NT2/D1 (cell line): ENCODE measurements at regions not wholly inside any gene's neighbourhood (a gene's known extent, or its start where the extent isn't known, plus 50 kb on each side); places are given as distances from the start of the nearest gene placed in this dataset.
A peak's percentile ranks its signal among the peaks of the same experiment; 100 is the strongest.

ENCODE experiments used
- DNase-seq: peaks from one replicate; pipeline ENCODE4 v3.0.0-alpha.2; 2011; ENCODE audit warnings: low read depth, low spot score
- H3K27me3 ChIP-seq: 2 replicates; pipeline ENCODE4 v1.6.0; 2011; ENCODE audit warnings: mild to moderate bottlenecking; ENCODE audit not compliant: insufficient read length, insufficient read depth
- H3K36me3 ChIP-seq: 2 replicates; pipeline ENCODE4 v1.6.1; 2011; ENCODE audit warnings: mild to moderate bottlenecking, low read length, mixed read lengths; ENCODE audit not compliant: insufficient read depth, insufficient read length
- H3K4me1 ChIP-seq: 2 replicates; pipeline ENCODE4 v1.5.1; 2011; ENCODE audit not compliant: insufficient read depth, insufficient read length
- H3K4me3 ChIP-seq: 2 replicates; pipeline ENCODE4 v1.5.1; 2011; ENCODE audit warnings: low read depth; ENCODE audit not compliant: insufficient read length
- H3K9ac ChIP-seq: 2 replicates; pipeline ENCODE4 v1.6.0; 2011; ENCODE audit warnings: low read depth; ENCODE audit not compliant: insufficient read length
- H3K9me3 ChIP-seq: 2 replicates; pipeline ENCODE4 v1.5.1; 2011; ENCODE audit warnings: mild to moderate bottlenecking, low read length; ENCODE audit not compliant: insufficient read depth
- SUZ12 ChIP-seq: IDR thresholded peaks from 2 replicates; pipeline ENCODE4 v1.6.1; 2011; ENCODE audit not compliant: insufficient read length, insufficient read depth; ENCODE audit errors: extremely low read depth
- YY1 ChIP-seq: IDR thresholded peaks from 2 replicates; pipeline ENCODE4 v1.6.1; 2011; ENCODE audit not compliant: insufficient read length, insufficient read depth
- ZNF274 ChIP-seq: IDR thresholded peaks from 2 replicates; pipeline ENCODE4 v1.6.1; 2011; ENCODE audit warnings: mild to moderate bottlenecking, low read depth, low read length

DNA sequence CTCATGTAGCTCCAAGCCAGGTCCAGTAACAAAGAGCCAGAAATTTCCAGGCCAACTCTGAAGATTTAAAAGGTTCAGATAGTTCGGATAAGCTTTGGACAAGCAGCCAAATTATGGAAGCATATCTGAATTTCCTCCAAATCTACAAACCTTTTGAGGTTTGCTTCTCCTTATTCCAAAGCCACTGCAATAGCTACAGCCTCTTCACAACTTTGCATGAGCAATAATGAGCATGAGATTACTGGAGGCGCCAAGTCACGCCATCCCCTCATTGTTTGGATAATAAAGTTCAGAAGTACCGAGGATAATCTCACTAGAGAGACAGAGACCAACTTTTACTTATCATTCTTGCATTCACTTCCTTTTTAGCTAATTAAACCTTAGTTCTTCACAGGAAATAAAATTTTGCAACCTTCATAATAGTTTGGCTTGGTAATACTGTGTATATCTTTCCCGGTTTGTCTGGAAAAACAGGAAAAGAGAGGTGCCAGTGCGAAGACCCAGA, 329.6 kb upstream of the RSPO3 start:
- H3K9ac ChIP-seq, result no peak overlapping the region
- no peak overlapping the region for H3K4me3 ChIP-seq
- no peak for DNase-seq
- H3K4me1 ChIP-seq, result no peaks in the 10 kb centered on the region
- H3K27me3 ChIP-seq, result no peaks in the 10 kb centered on the region
- no peaks in the 10 kb centered on the region for H3K9me3 ChIP-seq
- TF ChIP-seq ZNF274, result no peak
- TF ChIP-seq YY1, result no peak
- TF ChIP-seq SUZ12, result no peak
- no peaks in the 10 kb centered on the region for H3K36me3 ChIP-seq

DNA sequence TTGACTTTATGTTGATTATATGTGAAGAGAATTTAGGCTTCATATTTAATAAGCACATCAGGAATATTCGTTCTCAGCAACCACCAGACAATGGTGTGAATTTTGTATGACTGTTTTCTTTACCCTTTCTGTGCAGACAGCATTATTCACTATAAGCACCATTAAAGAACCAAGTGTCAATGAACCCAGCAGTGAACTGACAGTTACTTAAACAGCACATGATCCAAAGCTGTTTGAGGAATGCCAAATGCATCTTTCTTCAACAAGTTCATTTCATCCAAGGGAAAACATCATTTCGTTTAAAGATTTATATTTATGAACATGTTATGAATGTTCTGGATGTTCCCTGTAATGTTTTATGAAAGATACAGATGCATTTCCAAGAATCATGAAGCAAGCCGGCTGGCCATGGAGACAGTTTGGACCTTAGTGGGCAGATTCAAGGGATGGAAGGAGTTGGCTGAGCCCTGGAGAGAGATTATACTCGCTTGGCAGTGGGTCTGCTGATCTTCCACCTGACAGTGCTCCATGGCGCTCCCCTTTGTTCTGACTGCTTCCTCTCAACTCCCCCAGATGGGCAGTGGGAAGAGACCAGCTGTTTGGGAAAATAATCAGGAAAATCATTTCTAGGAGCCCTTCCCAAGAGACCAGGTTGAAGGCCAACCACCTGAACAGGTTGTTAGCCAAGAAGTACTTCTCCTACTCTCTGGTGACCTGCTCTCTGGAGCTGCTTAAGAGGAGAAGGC, 326.0 kb upstream of the RSPO3 start:
- Histone ChIP-seq H3K4me1 (no peaks in the 10 kb centered on the region), H3K36me3 (no peaks in the 10 kb centered on the region), H3K9ac (no peak overlapping the region), H3K4me3 (no peak overlapping the region), H3K9me3 (no peaks in the 10 kb centered on the region), H3K27me3 (no peaks in the 10 kb centered on the region)
- no peak for TF ChIP-seq SUZ12
- no peak for TF ChIP-seq ZNF274
- no peak for TF ChIP-seq YY1
- DNase-seq, result no peak

GRCh38 chr6:126795161-126795560, 323.3 kb upstream of the RSPO3 start:
- Histone ChIP-seq H3K4me3 (no peak overlapping the region), H3K27me3 (no peaks in the 10 kb centered on the region), H3K9ac (no peak overlapping the region), H3K9me3 (no peaks in the 10 kb centered on the region), H3K36me3 (no peaks in the 10 kb centered on the region), H3K4me1 (no peaks in the 10 kb centered on the region)
- no peak for TF ChIP-seq SUZ12
- no peak for TF ChIP-seq ZNF274
- no peak for TF ChIP-seq YY1
- no peak for DNase-seq

GRCh38 chr6:126797981-126798380, 320.5 kb upstream of the RSPO3 start:
- Histone ChIP-seq H3K9me3 (no peaks in the 10 kb centered on the region), H3K27me3 (no peaks in the 10 kb centered on the region), H3K4me1 (no peaks in the 10 kb centered on the region), H3K9ac (no peak overlapping the region), H3K36me3 (no peaks in the 10 kb centered on the region), H3K4me3 (no peak overlapping the region)
- TF ChIP-seq ZNF274 (no peak), SUZ12 (no peak)
- DNase-seq, result no peak

GRCh38 chr6:126803769-126804168, 314.7 kb upstream of the RSPO3 start:
- no peaks in the 10 kb centered on the region for H3K9me3 ChIP-seq
- no peak for DNase-seq
- no peaks in the 10 kb centered on the region for H3K36me3 ChIP-seq
- H3K4me3 ChIP-seq, result no peak overlapping the region
- no peaks in the 10 kb centered on the region for H3K27me3 ChIP-seq
- no peak overlapping the region for H3K9ac ChIP-seq
- no peaks in the 10 kb centered on the region for H3K4me1 ChIP-seq
- TF ChIP-seq YY1 (no peak), ZNF274 (no peak), SUZ12 (no peak)

GRCh38 chr6:126804332-126805064, 314.0 kb upstream of the RSPO3 start:
- Histone ChIP-seq H3K27me3 (no peaks in the 10 kb centered on the region), H3K4me3 (no peak overlapping the region), H3K36me3 (no peaks in the 10 kb centered on the region), H3K9ac (no peak overlapping the region), H3K9me3 (no peaks in the 10 kb centered on the region), H3K4me1 (no peaks in the 10 kb centered on the region)
- DNase-seq, result peak; percentile 15
- no peak for TF ChIP-seq SUZ12
- TF ChIP-seq ZNF274, result no peak
- TF ChIP-seq YY1, result no peak

DNA sequence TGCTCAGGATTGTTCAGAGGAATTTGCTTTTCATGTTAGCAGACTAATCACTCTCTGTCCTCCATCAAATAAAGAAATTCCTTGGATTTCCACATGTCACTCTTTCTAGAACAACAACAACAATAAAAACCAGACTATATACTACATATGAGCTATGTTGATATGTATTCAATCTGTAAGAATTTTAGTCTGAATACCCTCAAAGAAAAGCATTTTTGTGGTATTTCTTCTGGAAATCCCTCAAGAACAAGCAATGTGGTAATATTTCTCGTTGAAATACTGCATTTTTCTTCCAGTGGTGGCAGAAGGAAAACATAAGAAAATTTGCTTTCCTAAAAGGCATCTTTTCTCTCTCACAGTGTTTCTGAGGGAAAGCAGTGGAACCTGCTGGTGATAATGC, 312.6 kb upstream of the RSPO3 start:
- no peaks in the 10 kb centered on the region for H3K36me3 ChIP-seq
- TF ChIP-seq YY1, result no peak
- TF ChIP-seq ZNF274, result no peak
- no peak for TF ChIP-seq SUZ12

DNA sequence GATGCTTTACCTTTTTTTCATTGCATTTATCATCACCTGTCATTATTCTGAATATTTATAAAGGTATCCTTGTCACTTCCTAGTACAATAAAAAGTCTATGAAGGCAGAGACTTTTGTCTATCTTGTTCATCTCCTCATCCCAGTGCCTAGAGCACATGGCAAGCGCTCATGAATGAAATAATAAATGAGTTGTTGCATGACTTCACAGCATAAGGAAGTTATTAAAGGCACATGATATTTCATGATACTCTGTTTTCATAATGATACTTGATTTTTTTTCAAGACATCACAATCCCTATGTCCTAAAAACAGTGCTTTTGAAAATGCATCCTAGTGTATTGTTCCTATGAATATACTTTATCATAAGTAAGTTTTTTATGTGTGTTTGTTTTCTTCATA, 310.6 kb upstream of the RSPO3 start:
- Histone ChIP-seq H3K36me3 (no peaks in the 10 kb centered on the region), H3K27me3 (no peaks in the 10 kb centered on the region), H3K4me3 (no peak overlapping the region), H3K9me3 (no peaks in the 10 kb centered on the region), H3K9ac (no peak overlapping the region), H3K4me1 (no peaks in the 10 kb centered on the region)
- DNase-seq, result no peak
- TF ChIP-seq YY1 (no peak), SUZ12 (no peak)

More for the DNA sequence above, 312.6 kb upstream of the RSPO3 start:
- Histone ChIP-seq H3K4me3 (no peak overlapping the region), H3K4me1 (no peaks in the 10 kb centered on the region), H3K9me3 (no peaks in the 10 kb centered on the region), H3K27me3 (no peaks in the 10 kb centered on the region), H3K9ac (no peak overlapping the region)
- DNase-seq, result no peak
